ENCODE measurements at regions not wholly inside any gene's neighbourhood (a gene's known extent, or its start where the extent isn't known, plus 50 kb on each side); places are given as distances from the start of the nearest gene placed in this dataset.

- DNase-seq (ENCODE audit: low spot score): no peak
- TF ChIP-seq, protein P1, sequence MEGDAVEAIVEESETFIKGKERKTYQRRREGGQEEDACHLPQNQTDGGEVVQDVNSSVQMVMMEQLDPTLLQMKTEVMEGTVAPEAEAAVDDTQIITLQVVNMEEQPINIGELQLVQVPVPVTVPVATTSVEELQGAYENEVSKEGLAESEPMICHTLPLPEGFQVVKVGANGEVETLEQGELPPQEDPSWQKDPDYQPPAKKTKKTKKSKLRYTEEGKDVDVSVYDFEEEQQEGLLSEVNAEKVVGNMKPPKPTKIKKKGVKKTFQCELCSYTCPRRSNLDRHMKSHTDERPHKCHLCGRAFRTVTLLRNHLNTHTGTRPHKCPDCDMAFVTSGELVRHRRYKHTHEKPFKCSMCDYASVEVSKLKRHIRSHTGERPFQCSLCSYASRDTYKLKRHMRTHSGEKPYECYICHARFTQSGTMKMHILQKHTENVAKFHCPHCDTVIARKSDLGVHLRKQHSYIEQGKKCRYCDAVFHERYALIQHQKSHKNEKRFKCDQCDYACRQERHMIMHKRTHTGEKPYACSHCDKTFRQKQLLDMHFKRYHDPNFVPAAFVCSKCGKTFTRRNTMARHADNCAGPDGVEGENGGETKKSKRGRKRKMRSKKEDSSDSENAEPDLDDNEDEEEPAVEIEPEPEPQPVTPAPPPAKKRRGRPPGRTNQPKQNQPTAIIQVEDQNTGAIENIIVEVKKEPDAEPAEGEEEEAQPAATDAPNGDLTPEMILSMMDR (IDR thresholded peaks at IDR 0.05; ENCODE audit: extremely low read depth, missing control alignments): no peak
These were observed 1031.1 kb downstream of the TBC1D22A start for GRCh38 chr22:47793304-47794101.

- TF ChIP-seq, protein P1 (IDR thresholded peaks at IDR 0.05; ENCODE audit: extremely low read depth, missing control alignments): no peak
- DNase-seq (ENCODE audit: low spot score): no peak
These were observed 1026.7 kb downstream of the TBC1D22A start for GRCh38 chr22:47789171-47789570.

GRCh38 chr22:47788461-47788860 is 1026.0 kb downstream of the TBC1D22A start:
- no peak for DNase-seq (ENCODE audit: low spot score)
- TF ChIP-seq, protein P1 (IDR thresholded peaks at IDR 0.05; ENCODE audit: extremely low read depth, missing control alignments): no peak

DNA sequence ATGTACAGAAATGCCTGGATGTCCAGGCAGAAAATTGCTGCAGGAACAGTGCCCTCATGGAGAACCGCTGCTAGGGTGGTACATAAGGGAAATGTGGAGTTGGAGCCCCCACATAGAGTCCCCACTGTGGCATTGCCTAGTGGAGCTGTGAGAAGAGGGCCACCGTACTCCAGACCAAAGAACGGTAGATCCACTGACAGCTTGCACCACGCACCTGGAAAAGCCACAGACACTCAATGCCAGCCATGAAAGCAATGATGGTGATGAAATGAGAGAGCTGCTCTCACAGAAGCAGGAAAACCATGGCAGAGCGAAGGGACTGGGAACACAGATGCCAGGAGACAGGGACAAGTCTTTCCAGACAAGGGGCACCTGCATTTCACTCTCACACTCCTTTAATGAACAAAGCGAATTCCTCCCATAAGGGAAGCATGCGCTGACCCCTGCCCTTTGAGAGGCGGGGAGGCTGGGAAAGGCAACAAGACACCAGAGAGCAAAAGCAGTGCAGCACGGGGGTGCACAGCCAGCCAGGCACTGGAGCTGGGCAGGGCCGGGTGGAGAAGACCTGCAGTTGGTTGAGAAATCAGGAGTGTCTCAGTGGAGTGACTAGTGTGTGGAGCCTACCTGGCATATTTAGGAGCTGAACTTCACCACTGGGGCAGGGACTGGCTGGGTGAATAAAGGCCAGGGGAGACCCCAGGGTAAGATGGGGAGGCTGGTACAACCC is 1025.2 kb downstream of the TBC1D22A start:
- no peak for DNase-seq (ENCODE audit: low spot score)
- TF ChIP-seq, protein P1 (IDR thresholded peaks at IDR 0.05; ENCODE audit: extremely low read depth, missing control alignments): no peak

DNA sequence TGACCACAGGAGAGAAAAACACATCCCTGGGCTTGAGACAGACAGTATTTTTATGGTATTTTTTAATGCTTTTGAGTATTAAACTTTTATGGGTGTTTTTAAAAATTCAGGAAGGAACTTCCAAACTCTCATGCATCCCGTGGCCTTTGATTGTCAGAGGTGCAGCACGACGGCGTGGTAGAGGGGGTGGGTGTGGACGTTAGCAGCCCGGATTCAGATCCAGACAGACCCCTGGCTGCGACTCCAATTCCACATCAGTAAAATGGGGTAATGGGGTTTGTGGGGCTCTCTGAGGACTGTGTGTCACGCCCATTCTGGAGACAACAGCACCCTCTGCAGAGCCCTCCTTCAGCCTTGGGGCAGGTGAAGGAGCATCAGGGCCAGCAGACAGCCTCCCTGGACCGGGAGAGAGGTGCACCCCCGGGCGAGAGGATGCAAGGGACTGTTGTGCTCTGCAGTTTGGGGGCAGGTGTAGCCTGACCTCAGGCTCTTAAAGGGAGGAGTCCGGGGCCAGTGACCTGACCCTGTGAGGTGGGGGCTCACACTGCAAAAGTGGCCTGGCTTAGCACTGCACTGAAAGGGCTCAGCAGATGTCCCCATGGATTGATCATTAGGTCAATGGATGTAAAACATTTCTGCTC is 1024.3 kb downstream of the TBC1D22A start:
- no peak for DNase-seq (ENCODE audit: low spot score)
- TF ChIP-seq, protein P1 (IDR thresholded peaks at IDR 0.05; ENCODE audit: extremely low read depth, missing control alignments): no peak

DNA sequence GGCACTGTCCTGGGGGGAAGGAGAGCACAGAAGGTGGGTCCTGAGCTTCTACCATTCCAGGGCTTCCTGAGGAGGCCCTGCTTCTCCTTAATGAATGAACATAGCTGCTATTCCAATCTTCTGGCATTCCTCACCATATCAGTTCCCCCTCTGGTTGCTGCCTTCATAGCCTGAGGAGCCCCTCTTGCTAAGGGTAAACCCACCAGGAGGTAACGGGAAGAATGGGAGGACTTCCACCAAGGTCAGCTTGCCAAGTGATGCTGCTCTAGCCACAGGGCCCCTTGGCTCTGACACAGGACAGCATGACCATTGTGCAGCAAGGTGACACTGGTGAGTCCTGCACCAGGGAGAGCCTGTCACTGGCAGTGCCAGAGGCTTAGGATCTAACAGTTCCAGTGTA is 1022.5 kb downstream of the TBC1D22A start:
- DNase-seq (ENCODE audit: low spot score): no peak
- TF ChIP-seq, protein P1 (IDR thresholded peaks at IDR 0.05; ENCODE audit: extremely low read depth, missing control alignments): no peak

Measured in GM20000 (cell line).